GM12865 (cell line): ENCODE measurements at regions not wholly inside any gene's neighbourhood (a gene's known extent, or its start where the extent isn't known, plus 50 kb on each side); places are given as distances from the start of the nearest gene placed in this dataset.

Experiments used
- DNase-seq: peaks from one replicate; pipeline ENCODE4 v3.0.0; 2010; ENCODE audit warnings: low read depth
- H3K4me3 ChIP-seq: 2 replicates; pipeline ENCODE4 v1.5.1; 2011; ENCODE audit warnings: mild to moderate bottlenecking, low read depth, low read length, control low read depth
- TF ChIP-seq, protein P1 (sequence below): IDR thresholded peaks from 2 replicates; pipeline ENCODE4 v1.5.1; 2011; ENCODE audit warnings: low read length, control low read depth, low read depth, inconsistent platforms; ENCODE audit not compliant: insufficient read depth; ENCODE audit errors: missing control alignments

DNA sequence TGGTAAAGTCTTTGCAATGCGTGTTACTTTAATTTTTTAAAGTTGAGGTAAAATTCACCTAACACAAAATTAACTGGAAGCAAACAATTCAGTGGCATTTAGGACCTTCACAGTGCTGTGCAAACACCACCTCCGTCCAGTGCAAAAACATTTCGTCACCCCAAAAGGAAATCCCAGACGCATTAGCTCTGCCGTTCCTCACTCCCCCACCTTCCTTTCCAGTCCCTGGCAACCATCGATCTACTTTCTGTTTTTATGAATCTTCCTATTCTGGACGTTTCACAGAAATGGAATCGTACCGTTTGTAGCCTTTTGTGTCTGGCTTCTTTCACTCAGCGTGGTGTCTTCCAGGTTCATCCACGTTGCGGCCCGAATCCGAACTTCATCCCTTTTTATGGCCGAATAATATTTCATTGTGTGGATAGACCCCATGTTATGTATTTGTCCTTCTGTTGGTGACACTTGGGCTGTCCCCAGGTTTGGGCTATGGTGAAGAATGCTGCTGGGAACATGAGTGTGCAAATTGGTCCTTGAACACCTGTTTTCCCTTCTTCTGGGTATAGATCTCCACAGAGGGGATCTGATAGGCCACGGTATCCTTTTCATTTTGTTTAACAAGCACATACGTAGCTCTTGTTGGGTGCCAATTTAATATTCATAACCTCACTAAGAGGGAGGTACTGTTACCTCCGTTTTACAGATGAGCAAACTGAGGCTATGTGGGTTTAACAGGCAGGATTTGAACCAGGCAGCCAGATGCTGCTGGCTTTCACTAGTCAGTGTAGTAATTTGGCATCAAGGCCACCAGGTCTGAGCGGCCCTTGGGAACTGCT, 232.0 kb upstream of the GSE1 start:
- H3K4me3 ChIP-seq = no peak overlapping the region
- TF ChIP-seq, protein P1, sequence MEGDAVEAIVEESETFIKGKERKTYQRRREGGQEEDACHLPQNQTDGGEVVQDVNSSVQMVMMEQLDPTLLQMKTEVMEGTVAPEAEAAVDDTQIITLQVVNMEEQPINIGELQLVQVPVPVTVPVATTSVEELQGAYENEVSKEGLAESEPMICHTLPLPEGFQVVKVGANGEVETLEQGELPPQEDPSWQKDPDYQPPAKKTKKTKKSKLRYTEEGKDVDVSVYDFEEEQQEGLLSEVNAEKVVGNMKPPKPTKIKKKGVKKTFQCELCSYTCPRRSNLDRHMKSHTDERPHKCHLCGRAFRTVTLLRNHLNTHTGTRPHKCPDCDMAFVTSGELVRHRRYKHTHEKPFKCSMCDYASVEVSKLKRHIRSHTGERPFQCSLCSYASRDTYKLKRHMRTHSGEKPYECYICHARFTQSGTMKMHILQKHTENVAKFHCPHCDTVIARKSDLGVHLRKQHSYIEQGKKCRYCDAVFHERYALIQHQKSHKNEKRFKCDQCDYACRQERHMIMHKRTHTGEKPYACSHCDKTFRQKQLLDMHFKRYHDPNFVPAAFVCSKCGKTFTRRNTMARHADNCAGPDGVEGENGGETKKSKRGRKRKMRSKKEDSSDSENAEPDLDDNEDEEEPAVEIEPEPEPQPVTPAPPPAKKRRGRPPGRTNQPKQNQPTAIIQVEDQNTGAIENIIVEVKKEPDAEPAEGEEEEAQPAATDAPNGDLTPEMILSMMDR = no peak
- DNase-seq = no peak

DNA sequence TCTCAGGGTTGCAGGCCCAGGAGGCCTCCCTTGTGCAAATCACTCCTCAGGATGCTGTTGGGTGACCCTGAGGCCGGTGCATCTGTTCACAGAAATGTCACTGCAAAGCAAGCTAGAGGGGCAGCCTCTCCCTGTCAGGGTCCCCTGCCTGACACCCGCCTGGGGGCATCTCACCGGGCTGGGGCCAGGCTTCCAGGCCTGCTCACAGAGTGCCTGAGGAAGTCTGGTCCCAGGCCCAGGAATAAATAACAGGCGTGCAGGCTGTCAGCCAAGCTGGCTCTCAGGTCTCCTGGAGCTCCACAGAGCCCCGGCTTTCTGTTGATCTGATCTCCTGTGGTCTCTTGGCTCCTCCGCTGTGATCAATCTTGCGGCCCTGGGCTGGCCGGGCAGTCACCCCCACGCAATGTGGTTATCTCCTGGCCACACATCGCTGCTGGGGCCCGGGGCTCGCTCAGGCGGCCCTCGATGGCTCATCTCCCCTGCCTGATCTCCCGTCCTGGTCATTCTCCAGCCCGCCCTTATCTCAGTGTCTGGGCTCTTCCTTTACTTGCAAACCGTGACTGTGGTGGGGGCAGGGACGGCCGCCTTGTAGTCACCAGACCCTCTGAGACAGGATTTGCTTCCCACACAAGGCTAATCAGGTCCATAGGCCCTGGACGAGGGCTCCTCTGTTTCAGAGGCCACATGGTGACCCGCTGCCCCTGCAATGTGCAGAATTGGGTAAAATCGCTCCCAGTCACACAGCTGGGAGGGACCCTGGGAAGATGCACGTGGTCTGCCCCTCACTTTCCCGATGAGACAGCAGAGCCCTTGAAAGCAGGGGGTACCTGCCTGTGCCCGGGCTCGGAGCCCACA, 231.2 kb upstream of the GSE1 start:
- TF ChIP-seq, protein P1 = no peak

DNA sequence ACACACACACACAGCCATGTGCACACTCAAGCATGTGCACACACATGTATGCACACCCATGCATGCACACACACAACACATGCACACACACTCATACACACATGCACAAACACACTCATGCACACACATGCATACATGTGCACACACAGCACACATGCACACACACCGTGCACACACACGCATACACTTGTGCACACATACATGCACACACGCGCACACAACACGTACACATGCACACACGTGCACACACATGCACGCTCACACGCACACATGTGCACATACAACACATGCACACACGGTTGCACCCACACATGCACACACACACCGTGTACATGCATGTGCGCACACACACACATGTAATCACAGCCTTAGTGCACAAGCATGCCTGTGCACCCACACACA, 230.4 kb upstream of the GSE1 start:
- TF ChIP-seq, protein P1 = no peak
- H3K4me3 ChIP-seq = no peak overlapping the region
- DNase-seq = no peak

More for the DNA sequence above, 231.2 kb upstream of the GSE1 start:
- no peak overlapping the region for H3K4me3 ChIP-seq
- DNase-seq = no peak

DNA sequence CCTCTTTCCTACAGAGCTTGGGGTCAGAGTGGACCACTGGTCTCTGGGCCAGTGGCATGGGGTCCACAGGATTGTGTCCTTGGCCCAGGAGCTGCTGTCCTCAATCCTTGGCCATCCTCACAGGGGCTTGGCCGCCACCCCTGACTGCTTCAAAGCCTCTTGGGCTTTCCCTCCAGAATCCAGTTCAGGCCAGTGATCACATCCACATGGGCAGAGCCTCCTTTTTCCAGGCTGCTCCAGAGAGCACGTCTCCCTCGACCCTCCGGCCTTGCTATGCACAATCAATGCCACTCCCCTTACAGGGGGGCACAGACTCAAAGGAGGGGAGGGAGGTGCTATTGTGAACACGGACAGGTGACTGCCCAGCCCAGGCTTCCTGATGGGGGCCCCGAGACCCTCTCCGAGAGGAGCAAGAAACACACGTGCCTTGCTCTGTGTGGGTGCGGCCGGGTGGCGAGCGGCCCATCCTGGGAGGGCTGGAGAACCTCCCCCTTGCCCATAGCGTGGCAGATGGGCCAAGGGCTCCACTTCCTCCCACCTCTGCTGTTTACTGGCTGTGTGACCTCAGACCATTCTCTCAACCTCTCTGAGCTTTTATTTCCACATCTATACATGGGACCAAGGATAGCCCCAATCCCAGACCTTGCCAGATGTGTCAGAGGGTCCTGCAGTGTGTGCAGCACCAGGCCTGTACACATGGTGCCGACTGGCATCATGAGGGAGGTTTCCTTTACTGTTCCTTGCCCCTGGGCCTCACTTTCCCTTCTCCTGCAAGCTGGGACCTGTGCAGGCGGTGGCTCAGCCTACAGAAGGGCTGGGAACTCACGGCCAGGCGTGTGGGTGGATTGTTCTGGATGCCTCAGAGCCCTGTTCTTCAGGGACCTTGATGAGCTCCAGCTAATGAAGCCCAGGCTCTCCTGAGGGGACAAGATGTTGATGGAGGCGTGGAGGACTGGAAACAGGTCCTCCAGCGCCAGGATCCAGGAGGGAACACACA, 229.0 kb upstream of the GSE1 start:
- DNase-seq = no peak
- H3K4me3 ChIP-seq = no peak overlapping the region
- TF ChIP-seq, protein P1 = no peak

DNA sequence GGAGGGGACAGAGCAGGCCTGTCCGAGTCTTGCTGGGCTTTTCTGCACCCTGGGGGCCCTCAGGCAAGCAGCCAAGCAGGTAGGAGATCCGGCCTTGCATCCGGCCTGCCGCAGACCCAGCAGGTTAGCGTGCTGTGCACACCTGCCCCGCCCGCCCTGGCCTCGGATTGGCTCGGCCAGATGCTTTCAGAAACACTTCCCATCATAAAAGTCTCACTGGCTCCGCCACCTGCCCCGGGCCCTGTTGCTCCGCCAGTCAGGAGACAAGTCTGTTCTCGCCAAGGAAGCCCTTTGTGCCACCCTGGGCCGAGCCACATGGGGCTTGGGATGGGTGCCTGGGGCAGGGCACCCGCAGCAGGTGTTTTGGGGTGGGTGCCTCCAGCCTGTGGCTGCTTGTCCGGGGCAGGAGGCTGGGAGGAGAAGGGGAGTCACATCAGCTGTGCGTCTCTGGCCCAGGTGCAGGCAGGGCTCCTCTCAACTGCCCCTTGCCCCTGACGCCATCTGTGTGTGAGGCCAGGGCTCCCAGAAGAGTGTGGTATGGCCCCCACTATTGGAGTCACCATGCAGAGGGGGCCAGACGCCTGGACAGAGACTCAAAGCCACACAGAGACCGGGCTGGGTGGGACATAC, 228.2 kb upstream of the GSE1 start:
- TF ChIP-seq, protein P1 = no peak
- no peak for DNase-seq
- H3K4me3 ChIP-seq = no peak overlapping the region
